Mesendoderm (in vitro differentiated cells): ENCODE measurements at regions not wholly inside any gene's neighbourhood (a gene's known extent, or its start where the extent isn't known, plus 50 kb on each side); places are given as distances from the start of the nearest gene placed in this dataset.

Experiments
- DNase-seq: peaks from one replicate; pipeline ENCODE4 v3.0.0; 2013
- H2AK5ac ChIP-seq: 2 replicates; pipeline ENCODE4 v1.6.1; 2013; ENCODE audit warnings: low read length, inconsistent platforms
- H2BK120ac ChIP-seq: 2 replicates; pipeline ENCODE4 v1.6.1; 2013; ENCODE audit warnings: low read depth, mild to moderate bottlenecking, low read length, moderate library complexity, mixed read lengths
- H2BK15ac ChIP-seq: replicated peaks from 2 replicates; pipeline ENCODE4 v1.6.1; 2013; ENCODE audit warnings: low read depth, mild to moderate bottlenecking, moderate library complexity
- H2BK5ac ChIP-seq: 2 replicates; pipeline ENCODE4 v1.6.1; 2013; ENCODE audit warnings: low read length, inconsistent platforms
- H3K18ac ChIP-seq: 2 replicates; pipeline ENCODE4 v1.6.1; 2013; ENCODE audit warnings: mild to moderate bottlenecking, low read length, mixed read lengths
- H3K23ac ChIP-seq: one replicate; pipeline ENCODE4 v1.6.1; 2013; ENCODE audit warnings: low read length
- H3K27ac ChIP-seq: 2 replicates; pipeline ENCODE4 v1.5.1; 2013; ENCODE audit warnings: low read depth, mild to moderate bottlenecking, inconsistent platforms, low read length, moderate library complexity
- H3K27me3 ChIP-seq: 2 replicates; pipeline ENCODE4 v1.6.1; 2013; ENCODE audit warnings: low read length, control low read depth, mild to moderate bottlenecking, inconsistent platforms; ENCODE audit not compliant: insufficient read depth, poor library complexity
- H3K36me3 ChIP-seq: 2 replicates; pipeline ENCODE4 v1.6.1; 2013; ENCODE audit warnings: low read length, inconsistent platforms; ENCODE audit not compliant: control insufficient read depth, insufficient read depth
- H3K4ac ChIP-seq: one replicate; pipeline ENCODE4 v1.6.1; 2013; ENCODE audit warnings: low read depth, mild to moderate bottlenecking, low read length, moderate library complexity
- H3K4me1 ChIP-seq: 2 replicates; pipeline ENCODE4 v1.6.1; 2013; ENCODE audit warnings: low read depth, low read length, inconsistent platforms; ENCODE audit not compliant: control insufficient read depth
- H3K4me2 ChIP-seq: 2 replicates; pipeline ENCODE4 v1.6.1; 2013; ENCODE audit warnings: low read length
- H3K4me3 ChIP-seq: 2 replicates; pipeline ENCODE4 v1.5.1; 2013; ENCODE audit warnings: mild to moderate bottlenecking, low read length
- H3K56ac ChIP-seq: one replicate; pipeline ENCODE4 v1.6.1; 2013; ENCODE audit warnings: low read length
- H3K79me1 ChIP-seq: 2 replicates; pipeline ENCODE4 v1.6.1; 2013; ENCODE audit warnings: low read length, inconsistent platforms
- H3K79me2 ChIP-seq: 2 replicates; pipeline ENCODE4 v1.6.1; 2013; ENCODE audit warnings: mild to moderate bottlenecking, low read length; ENCODE audit not compliant: control insufficient read depth, insufficient read depth
- H3K9ac ChIP-seq: 2 replicates; pipeline ENCODE4 v1.6.1; 2013; ENCODE audit warnings: low read length, inconsistent platforms
- H4K5ac ChIP-seq: one replicate; pipeline ENCODE4 v1.6.1; 2013; ENCODE audit warnings: low read length
- H4K8ac ChIP-seq: one replicate; pipeline ENCODE4 v1.6.1; 2013; ENCODE audit warnings: low read depth, mild to moderate bottlenecking, control low read depth, low read length, moderate library complexity
- WGBS: extraction: QIAGEN DNeasy Blood & Tissue Kit; methylation state at CpG from one replicate; pipeline ENCODE4 v1.1.7; 2013; ENCODE audit warnings: low lambda C conversion rate, missing lambda C conversion rate; ENCODE audit not compliant: insufficient coverage; ENCODE audit errors: extremely low coverage; 5-methylcytosine and 5-hydroxymethylcytosine counted together

- Histone ChIP-seq H3K23ac (no peak overlapping the region), H2BK120ac (no peak overlapping the region), H3K79me2 (no peaks in the 10 kb centered on the region), H3K56ac (no peak overlapping the region), H3K27me3 (no peaks in the 10 kb centered on the region), H3K79me1 (no peaks in the 10 kb centered on the region), H2BK5ac (no peak overlapping the region), H3K9ac (no peak overlapping the region), H4K8ac (no peak overlapping the region), H4K5ac (no peak overlapping the region), H3K4me2 (no peak overlapping the region), H3K4me3 (no peak overlapping the region), H3K27ac (no peak overlapping the region), H3K4ac (no peak overlapping the region), H2BK15ac (no peak overlapping the region), H2AK5ac (no peak overlapping the region), H3K18ac (no peak overlapping the region), H3K36me3 (no peaks in the 10 kb centered on the region), H3K4me1 (no peaks in the 10 kb centered on the region)
- no peak for DNase-seq
- WGBS: no CpG with 5 or more reads among the region's 2 CpGs
Measured at GRCh38 chr9:103894184-103894583, 199.9 kb upstream of the SMC2 start.

- H3K4me2 ChIP-seq: no peak overlapping the region
- no peak overlapping the region for H2AK5ac ChIP-seq
- H3K36me3 ChIP-seq: no peaks in the 10 kb centered on the region
- no peaks in the 10 kb centered on the region for H3K79me2 ChIP-seq
- H2BK5ac ChIP-seq: no peak overlapping the region
- no peak overlapping the region for H3K23ac ChIP-seq
- no peak overlapping the region for H2BK15ac ChIP-seq
- H3K79me1 ChIP-seq: no peaks in the 10 kb centered on the region
- H3K27me3 ChIP-seq: no peaks in the 10 kb centered on the region
- no peak overlapping the region for H3K18ac ChIP-seq
- no peak overlapping the region for H2BK120ac ChIP-seq
- WGBS: no CpG with 5 or more reads among the region's 1 CpG
- no peaks in the 10 kb centered on the region for H3K4me1 ChIP-seq
- H3K56ac ChIP-seq: no peak overlapping the region
- H3K9ac ChIP-seq: no peak overlapping the region
- no peak overlapping the region for H3K4me3 ChIP-seq
- H4K5ac ChIP-seq: no peak overlapping the region
- DNase-seq: no peak
- H3K27ac ChIP-seq: no peak overlapping the region
- no peak overlapping the region for H3K4ac ChIP-seq
- H4K8ac ChIP-seq: no peak overlapping the region
Measured at GRCh38 chr9:103898550-103898949, 195.6 kb upstream of the SMC2 start.

- H3K4me1 ChIP-seq: no peaks in the 10 kb centered on the region
- no peak overlapping the region for H2BK120ac ChIP-seq
- H2AK5ac ChIP-seq: no peak overlapping the region
- WGBS: no CpG with 5 or more reads among the region's 1 CpG
- H3K27ac ChIP-seq: no peak overlapping the region
- no peaks in the 10 kb centered on the region for H3K79me1 ChIP-seq
- no peaks in the 10 kb centered on the region for H3K27me3 ChIP-seq
- H3K79me2 ChIP-seq: no peaks in the 10 kb centered on the region
- H2BK15ac ChIP-seq: no peak overlapping the region
- H3K4me3 ChIP-seq: no peak overlapping the region
- H2BK5ac ChIP-seq: no peak overlapping the region
- no peak overlapping the region for H3K18ac ChIP-seq
- no peak overlapping the region for H4K8ac ChIP-seq
- no peak overlapping the region for H3K9ac ChIP-seq
- H3K23ac ChIP-seq: no peak overlapping the region
- H4K5ac ChIP-seq: no peak overlapping the region
- H3K36me3 ChIP-seq: no peaks in the 10 kb centered on the region
- no peak overlapping the region for H3K4ac ChIP-seq
- H3K4me2 ChIP-seq: no peak overlapping the region
- DNase-seq: no peak
- no peak overlapping the region for H3K56ac ChIP-seq
Measured at GRCh38 chr9:103899866-103900265, 194.2 kb upstream of the SMC2 start.

- no peak overlapping the region for H2BK15ac ChIP-seq
- H3K4me1 ChIP-seq: no peaks in the 10 kb centered on the region
- no CpG with 5 or more reads among the region's 2 CpGs for WGBS
- no peak overlapping the region for H2BK120ac ChIP-seq
- no peak overlapping the region for H4K8ac ChIP-seq
- H3K4ac ChIP-seq: no peak overlapping the region
- no peaks in the 10 kb centered on the region for H3K27me3 ChIP-seq
- H3K23ac ChIP-seq: no peak overlapping the region
- no peaks in the 10 kb centered on the region for H3K79me1 ChIP-seq
- no peak overlapping the region for H3K9ac ChIP-seq
- no peaks in the 10 kb centered on the region for H3K36me3 ChIP-seq
- no peak for DNase-seq
- no peak overlapping the region for H3K27ac ChIP-seq
- no peak overlapping the region for H4K5ac ChIP-seq
- H3K79me2 ChIP-seq: no peaks in the 10 kb centered on the region
- no peak overlapping the region for H3K4me2 ChIP-seq
- no peak overlapping the region for H2BK5ac ChIP-seq
- H2AK5ac ChIP-seq: no peak overlapping the region
- no peak overlapping the region for H3K4me3 ChIP-seq
- no peak overlapping the region for H3K18ac ChIP-seq
- H3K56ac ChIP-seq: no peak overlapping the region
Measured at GRCh38 chr9:103900466-103900865, 193.6 kb upstream of the SMC2 start.

GRCh38 chr9:103902263-103902662 lies 191.8 kb upstream of the SMC2 start:
- H3K36me3 ChIP-seq: no peaks in the 10 kb centered on the region
- no peak overlapping the region for H4K8ac ChIP-seq
- H3K9ac ChIP-seq: no peak overlapping the region
- no peak overlapping the region for H3K23ac ChIP-seq
- no peak overlapping the region for H3K56ac ChIP-seq
- no peak overlapping the region for H3K4ac ChIP-seq
- H3K27ac ChIP-seq: no peak overlapping the region
- H3K4me2 ChIP-seq: no peak overlapping the region
- no peaks in the 10 kb centered on the region for H3K4me1 ChIP-seq
- DNase-seq: no peak
- no peak overlapping the region for H2BK15ac ChIP-seq
- no peak overlapping the region for H2BK120ac ChIP-seq
- H3K27me3 ChIP-seq: no peaks in the 10 kb centered on the region
- no peak overlapping the region for H2AK5ac ChIP-seq
- WGBS: no CpG with 5 or more reads among the region's 2 CpGs
- H3K4me3 ChIP-seq: no peak overlapping the region
- H2BK5ac ChIP-seq: no peak overlapping the region
- no peaks in the 10 kb centered on the region for H3K79me1 ChIP-seq
- no peak overlapping the region for H3K18ac ChIP-seq
- H4K5ac ChIP-seq: no peak overlapping the region
- no peaks in the 10 kb centered on the region for H3K79me2 ChIP-seq

- Histone ChIP-seq H3K56ac (no peak overlapping the region), H3K18ac (no peak overlapping the region), H3K4ac (no peak overlapping the region), H3K4me2 (no peak overlapping the region), H2BK15ac (no peak overlapping the region), H4K8ac (no peak overlapping the region), H2BK5ac (no peak overlapping the region), H3K4me1 (no peaks in the 10 kb centered on the region), H3K79me2 (no peaks in the 10 kb centered on the region), H2BK120ac (no peak overlapping the region), H3K27ac (no peak overlapping the region), H3K4me3 (no peak overlapping the region), H3K23ac (no peak overlapping the region), H3K36me3 (no peaks in the 10 kb centered on the region), H3K79me1 (no peaks in the 10 kb centered on the region), H3K9ac (no peak overlapping the region), H4K5ac (no peak overlapping the region), H3K27me3 (no peaks in the 10 kb centered on the region), H2AK5ac (no peak overlapping the region)
- no CpG with 5 or more reads among the region's 1 CpG for WGBS
- DNase-seq: peak; percentile 2
Measured at GRCh38 chr9:103904242-103904641, 189.9 kb upstream of the SMC2 start.
